Left ventricle myocardium inferior (tissue), 1 donor: ENCODE measurements at regions not wholly inside any gene's neighbourhood (a gene's known extent, or its start where the extent isn't known, plus 50 kb on each side); places are given as distances from the start of the nearest gene placed in this dataset.

Experiments used
- DNase-seq: peaks from one replicate; pipeline ENCODE4 v3.0.0-alpha.2; 2020
- H3K27ac ChIP-seq: fragments of 200-600 bp; replicated peaks from 2 replicates; pipeline ENCODE4 v1.8.0; 2021
- H3K27me3 ChIP-seq: fragments of 200-600 bp; 2 replicates; pipeline ENCODE4 v1.8.0; 2021; ENCODE audit warnings: low read depth
- H3K36me3 ChIP-seq: fragments of 200-600 bp; 2 replicates; pipeline ENCODE4 v1.8.0; 2021
- H3K4me1 ChIP-seq: fragments of 200-600 bp; 2 replicates; pipeline ENCODE4 v1.8.0; 2021
- H3K4me3 ChIP-seq: fragments of 200-600 bp; 2 replicates; pipeline ENCODE4 v1.8.0; 2021; ENCODE audit warnings: mild to moderate bottlenecking, moderate library complexity
- H3K9me3 ChIP-seq: fragments of 200-600 bp; replicated peaks from 2 replicates; pipeline ENCODE4 v1.8.0; 2021
- intact Hi-C: fragments of 100-400 bp; cut with micrococcal nuclease; formaldehyde crosslinking; loops from one replicate; pipeline ENCODE4 v1.11.0; 2022
- TF ChIP-seq, protein P1 (sequence below): fragments of 200-600 bp; IDR thresholded peaks from 2 replicates; pipeline ENCODE4 v1.8.0; 2021; ENCODE audit warnings: antibody characterized with exemption, mild to moderate bottlenecking, borderline replicate concordance
- donor health status: DM: no; HTN: yes; CAD: no; lungs with severe emphysema.

DNA sequence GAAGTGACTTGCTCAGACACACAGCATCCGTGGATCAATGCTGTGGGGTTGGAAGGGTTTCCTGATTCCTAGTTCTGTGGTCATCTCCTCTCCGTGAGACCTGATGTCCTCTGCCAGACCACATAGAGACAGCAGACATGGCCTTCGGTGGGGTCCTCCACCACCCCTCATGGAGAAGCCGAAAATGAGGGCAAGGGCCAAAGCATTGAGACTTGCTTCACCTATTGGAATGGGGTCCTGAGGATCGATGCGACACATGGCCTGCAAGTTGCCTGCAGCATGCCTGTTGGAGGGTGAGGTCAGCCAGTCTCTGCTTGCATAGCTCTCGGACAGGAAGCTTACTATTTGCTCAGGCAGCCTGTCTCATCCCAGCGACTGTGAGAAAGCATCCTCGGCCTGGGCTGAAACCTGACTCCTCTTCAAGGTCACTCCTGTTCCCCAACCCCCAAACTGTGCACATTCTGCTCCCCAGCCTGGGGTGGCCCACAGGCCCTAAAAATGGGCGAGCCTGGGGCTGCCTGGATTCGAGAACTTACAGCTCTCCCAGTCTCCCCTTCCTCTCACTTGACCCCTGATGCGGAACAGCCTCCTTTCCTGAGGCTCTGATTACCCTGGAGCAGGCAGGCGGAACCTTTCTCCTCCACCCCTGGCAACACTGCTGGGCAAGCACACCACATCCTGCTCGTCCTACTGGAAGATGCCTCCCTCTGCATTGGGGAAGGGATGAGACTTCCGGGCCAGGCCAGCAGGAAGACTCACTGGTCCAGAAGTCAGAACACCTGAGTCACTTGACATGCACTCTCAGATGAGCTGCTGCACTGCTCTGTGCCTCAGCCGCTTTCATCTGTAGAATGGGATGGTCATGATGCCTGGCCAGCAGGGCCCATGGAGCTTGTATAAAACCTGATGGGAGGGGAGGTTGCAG lies 186.9 kb downstream of the RGS3 start:
- Histone ChIP-seq H3K4me3 (no peak overlapping the region), H3K4me1 (peaks cover 59% of the 10 kb centered on the region), H3K27ac (no peak overlapping the region), H3K27me3 (no peaks in the 10 kb centered on the region), H3K9me3 (no peaks in the 10 kb centered on the region), H3K36me3 (no peaks in the 10 kb centered on the region)
- DNase-seq: no peak
- TF ChIP-seq, protein P1, sequence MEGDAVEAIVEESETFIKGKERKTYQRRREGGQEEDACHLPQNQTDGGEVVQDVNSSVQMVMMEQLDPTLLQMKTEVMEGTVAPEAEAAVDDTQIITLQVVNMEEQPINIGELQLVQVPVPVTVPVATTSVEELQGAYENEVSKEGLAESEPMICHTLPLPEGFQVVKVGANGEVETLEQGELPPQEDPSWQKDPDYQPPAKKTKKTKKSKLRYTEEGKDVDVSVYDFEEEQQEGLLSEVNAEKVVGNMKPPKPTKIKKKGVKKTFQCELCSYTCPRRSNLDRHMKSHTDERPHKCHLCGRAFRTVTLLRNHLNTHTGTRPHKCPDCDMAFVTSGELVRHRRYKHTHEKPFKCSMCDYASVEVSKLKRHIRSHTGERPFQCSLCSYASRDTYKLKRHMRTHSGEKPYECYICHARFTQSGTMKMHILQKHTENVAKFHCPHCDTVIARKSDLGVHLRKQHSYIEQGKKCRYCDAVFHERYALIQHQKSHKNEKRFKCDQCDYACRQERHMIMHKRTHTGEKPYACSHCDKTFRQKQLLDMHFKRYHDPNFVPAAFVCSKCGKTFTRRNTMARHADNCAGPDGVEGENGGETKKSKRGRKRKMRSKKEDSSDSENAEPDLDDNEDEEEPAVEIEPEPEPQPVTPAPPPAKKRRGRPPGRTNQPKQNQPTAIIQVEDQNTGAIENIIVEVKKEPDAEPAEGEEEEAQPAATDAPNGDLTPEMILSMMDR: no peak
- intact Hi-C loops: no loop called here

DNA sequence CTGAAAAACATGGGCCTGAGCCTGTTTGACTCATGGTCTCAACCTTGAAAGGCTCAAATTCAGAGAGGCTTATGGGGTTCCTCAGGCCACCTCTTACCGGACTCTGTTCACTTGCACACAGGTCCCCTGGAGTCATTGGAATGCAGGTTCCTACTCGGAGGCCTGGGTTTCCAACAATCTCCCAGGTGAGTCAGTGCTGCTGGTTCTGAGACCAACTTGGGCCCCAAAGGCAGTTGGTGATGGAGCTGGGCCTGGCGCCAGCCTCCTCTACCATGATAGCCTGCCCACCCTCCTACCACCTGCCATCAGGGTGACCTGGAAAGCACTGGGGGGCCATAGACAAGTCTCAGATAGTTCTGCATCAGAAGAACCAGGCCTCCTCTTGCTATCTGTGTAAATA lies 188.4 kb downstream of the RGS3 start:
- intact Hi-C loops: no loop called here
- TF ChIP-seq, protein P1: no peak
- H3K4me1 ChIP-seq: peaks cover 66% of the 10 kb centered on the region

DNA sequence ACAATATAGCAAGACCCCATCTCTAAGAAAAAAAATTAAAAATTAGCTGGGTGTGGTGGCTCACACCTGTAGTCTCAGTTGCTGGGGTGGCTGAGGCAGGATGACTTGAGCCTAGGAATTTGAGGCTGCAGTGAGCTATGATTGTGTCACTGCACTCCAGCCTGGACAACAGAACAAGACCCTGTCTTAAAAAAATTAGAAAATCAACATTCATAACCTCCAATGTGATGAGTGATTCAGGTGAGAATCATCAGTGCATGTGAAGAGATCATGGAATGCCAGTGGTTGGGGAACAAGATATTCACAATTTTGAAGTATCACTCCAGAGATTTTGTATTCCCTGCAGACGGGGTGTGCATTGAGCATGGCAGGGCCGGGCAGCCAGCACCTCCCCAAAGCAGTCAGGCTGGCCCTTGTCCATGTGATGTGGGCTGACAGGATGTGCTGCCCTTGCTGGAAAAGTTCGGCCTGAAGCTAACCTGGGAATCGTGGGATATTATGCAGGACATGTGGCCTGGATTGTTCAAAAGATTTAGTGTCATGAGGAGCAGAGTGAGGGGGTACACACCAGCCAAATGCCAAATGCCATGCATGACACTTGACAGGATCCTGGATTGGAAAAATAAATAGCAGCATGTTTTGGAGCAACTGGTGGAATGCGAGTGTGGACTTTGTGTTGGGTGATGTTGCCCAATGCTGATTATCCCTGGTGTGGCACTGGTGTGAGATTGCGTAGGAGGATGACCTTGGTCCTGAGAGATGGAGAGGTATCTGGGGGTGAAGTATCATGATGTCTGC lies 189.0 kb downstream of the RGS3 start:
- no peak for DNase-seq
- TF ChIP-seq, protein P1: no peak
- no peaks in the 10 kb centered on the region for H3K9me3 ChIP-seq
- no peaks in the 10 kb centered on the region for H3K27me3 ChIP-seq
- H3K36me3 ChIP-seq: no peaks in the 10 kb centered on the region
- H3K27ac ChIP-seq: no peak overlapping the region
- intact Hi-C loops: no loop called here
- H3K4me3 ChIP-seq: no peak overlapping the region
- peaks cover 73% of the 10 kb centered on the region for H3K4me1 ChIP-seq

More for the DNA sequence above, 188.4 kb downstream of the RGS3 start:
- Histone ChIP-seq H3K36me3 (no peaks in the 10 kb centered on the region), H3K27ac (no peak overlapping the region), H3K27me3 (no peaks in the 10 kb centered on the region), H3K9me3 (no peaks in the 10 kb centered on the region), H3K4me3 (no peak overlapping the region)
- DNase-seq: no peak

DNA sequence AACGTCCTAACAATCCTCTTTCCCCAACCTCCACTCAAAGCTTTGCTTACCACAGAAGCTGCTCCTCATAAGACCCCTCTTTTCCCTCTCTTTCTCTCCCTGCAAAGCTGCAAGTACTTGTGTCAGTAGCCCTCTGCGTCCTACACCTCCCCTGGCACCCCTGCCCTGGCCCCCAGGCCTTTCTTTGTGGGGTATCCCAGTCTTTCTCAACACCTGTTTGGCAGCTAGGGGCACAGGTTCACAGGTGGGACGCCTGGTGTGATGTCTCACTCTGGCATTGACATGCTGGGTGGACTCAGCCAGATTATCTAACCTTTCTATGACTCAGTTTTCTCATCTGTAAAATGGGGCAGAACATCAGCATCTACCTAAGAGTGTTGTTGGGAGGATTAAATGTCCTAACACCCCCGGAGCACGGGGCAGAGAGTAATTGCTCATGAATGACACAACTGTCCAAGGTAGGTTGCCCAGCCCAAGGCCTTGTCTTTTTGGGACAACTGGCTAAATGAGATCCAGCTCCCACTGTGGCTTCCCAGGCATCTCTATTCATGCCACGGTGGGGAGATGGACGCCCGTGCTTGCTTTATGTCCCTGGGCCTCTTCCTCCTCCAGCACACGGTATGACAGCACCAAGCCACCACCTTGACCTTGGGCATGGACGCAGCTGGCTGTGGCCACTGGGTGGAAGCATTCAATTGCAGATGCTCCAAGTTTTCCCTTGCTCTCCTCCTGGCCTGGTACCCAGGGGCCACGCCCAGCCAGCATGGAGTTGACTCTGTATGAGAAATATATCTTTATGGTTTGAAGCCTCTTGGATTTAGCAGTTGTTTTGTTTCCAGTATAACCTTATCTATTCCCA lies 190.4 kb downstream of the RGS3 start:
- no peak overlapping the region for H3K4me3 ChIP-seq
- TF ChIP-seq, protein P1: no peak
- no peaks in the 10 kb centered on the region for H3K36me3 ChIP-seq
- no peaks in the 10 kb centered on the region for H3K27me3 ChIP-seq
- peaks cover 68% of the 10 kb centered on the region for H3K4me1 ChIP-seq
- DNase-seq: no peak
- H3K9me3 ChIP-seq: no peaks in the 10 kb centered on the region
- H3K27ac ChIP-seq: peak overlapping the region; percentile 89
- intact Hi-C loops: no loop called here
